Lower leg skin (tissue), 3 donors: ENCODE measurements at regions not wholly inside any gene's neighbourhood (a gene's known extent, or its start where the extent isn't known, plus 50 kb on each side); places are given as distances from the start of the nearest gene placed in this dataset.

Experiments
- CTCF ChIP-seq, 3 donors: fragments of 450-650 bp; IDR thresholded peaks; one replicate each; pipeline ENCODE4 v1.5.1; 2016; ENCODE audit warnings: antibody characterized with exemption in 3 of 3, mild to moderate bottlenecking in 3 of 3, moderate library complexity in 2 of 3
- POLR2A ChIP-seq, 2 donors: fragments of 450-650 bp; IDR thresholded peaks; one replicate each; pipeline ENCODE4 v1.6.1; 2016 to 2017; ENCODE audit warnings: antibody characterized with exemption in 2 of 2, mild to moderate bottlenecking in 1 of 2, moderate library complexity in 1 of 2

DNA sequence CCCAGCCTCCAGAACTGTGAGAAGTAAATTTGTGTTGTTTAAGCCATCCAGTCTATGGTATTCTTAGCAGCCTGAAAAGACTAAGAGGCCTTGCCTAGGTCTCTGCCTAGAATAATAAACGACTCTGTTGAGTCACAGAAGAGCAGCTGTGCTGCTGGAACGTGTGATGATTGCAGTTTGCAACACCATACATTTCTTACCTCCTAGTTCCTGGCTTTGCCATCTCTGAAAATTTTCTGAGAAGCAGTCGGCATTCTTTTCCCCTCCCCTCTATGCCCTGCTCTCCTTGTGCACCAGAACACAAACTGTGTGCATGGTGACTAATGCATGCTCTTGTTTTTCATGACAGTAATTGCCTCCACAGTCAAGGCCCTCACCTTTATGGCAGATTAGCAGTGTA, 301.3 kb downstream of the IL20RB start:
- TF ChIP-seq CTCF (IDR thresholded peaks at IDR 0.05) (no peak), POLR2A (IDR thresholded peaks at IDR 0.05) (no peak)
